IMR-90 (cell line): ENCODE measurements at regions not wholly inside any gene's neighbourhood (a gene's known extent, or its start where the extent isn't known, plus 50 kb on each side); places are given as distances from the start of the nearest gene placed in this dataset.

Experiments
- POLR2A ChIP-seq: IDR thresholded peaks from 2 replicates; pipeline ENCODE4 v1.6.1; 2012; ENCODE audit warnings: mild to moderate bottlenecking, low read depth, low read length
- TF ChIP-seq, protein P1 (sequence below): conservative IDR thresholded peaks from 2 replicates; pipeline ENCODE4 v1.5.1; 2012; ENCODE audit warnings: mild to moderate bottlenecking, low read depth, low read length, improper control_type of control experiment

DNA sequence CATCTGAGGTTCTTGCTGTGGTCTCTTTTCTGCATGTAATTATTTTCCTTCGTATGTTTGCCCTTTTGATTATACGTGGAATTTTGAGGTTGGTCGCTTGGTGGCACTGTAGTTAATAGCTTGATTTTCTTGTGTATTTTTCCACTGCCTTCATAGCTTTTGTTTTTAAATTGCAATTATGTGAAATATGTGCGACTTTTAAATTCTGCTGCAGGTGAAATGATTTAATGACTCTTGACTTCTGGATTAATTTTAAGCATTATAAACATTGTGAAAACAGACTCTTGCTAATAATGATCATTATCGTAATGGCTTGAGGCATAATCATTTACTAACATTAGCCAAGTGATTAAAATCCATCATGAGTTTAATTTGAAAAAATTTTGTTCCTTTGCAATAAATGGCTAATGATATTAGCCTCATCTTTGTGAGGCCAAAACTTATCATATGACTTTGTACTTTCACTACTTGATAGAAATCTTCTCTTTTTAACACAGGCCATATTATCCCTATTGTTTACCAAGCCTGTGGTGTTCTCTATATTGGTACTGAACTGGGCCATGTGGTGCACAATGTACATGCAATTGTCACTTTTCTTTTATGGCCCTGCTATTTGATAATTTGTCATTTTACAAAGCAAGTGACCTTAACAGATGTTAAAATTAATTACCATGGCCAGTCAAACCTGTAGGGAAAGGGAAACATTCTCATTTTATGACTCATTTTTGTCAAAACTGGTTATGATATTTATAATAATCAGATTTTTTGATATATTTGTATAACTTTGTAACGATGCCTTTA, 62.8 kb upstream of the NEUROD1 start:
- TF ChIP-seq POLR2A: no peak
- TF ChIP-seq, protein P1, sequence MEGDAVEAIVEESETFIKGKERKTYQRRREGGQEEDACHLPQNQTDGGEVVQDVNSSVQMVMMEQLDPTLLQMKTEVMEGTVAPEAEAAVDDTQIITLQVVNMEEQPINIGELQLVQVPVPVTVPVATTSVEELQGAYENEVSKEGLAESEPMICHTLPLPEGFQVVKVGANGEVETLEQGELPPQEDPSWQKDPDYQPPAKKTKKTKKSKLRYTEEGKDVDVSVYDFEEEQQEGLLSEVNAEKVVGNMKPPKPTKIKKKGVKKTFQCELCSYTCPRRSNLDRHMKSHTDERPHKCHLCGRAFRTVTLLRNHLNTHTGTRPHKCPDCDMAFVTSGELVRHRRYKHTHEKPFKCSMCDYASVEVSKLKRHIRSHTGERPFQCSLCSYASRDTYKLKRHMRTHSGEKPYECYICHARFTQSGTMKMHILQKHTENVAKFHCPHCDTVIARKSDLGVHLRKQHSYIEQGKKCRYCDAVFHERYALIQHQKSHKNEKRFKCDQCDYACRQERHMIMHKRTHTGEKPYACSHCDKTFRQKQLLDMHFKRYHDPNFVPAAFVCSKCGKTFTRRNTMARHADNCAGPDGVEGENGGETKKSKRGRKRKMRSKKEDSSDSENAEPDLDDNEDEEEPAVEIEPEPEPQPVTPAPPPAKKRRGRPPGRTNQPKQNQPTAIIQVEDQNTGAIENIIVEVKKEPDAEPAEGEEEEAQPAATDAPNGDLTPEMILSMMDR: peak; percentile 77
